OCI-LY1 (cell line): ENCODE measurements at regions not wholly inside any gene's neighbourhood (a gene's known extent, or its start where the extent isn't known, plus 50 kb on each side); places are given as distances from the start of the nearest gene placed in this dataset.

Experiments
- H2AFZ ChIP-seq: fragments of 200-600 bp; sonication (generic), shearing (Covaris generic); 2 replicates; pipeline ENCODE4 v1.6.0; 2014; ENCODE audit warnings: antibody characterized with exemption, mild to moderate bottlenecking, low read length
- H3F3A ChIP-seq: fragments of 200-600 bp; sonication (generic), shearing (Covaris generic); 2 replicates; pipeline ENCODE4 v1.6.0; 2014; ENCODE audit warnings: mild to moderate bottlenecking, antibody characterized with exemption, low read length, moderate library complexity; ENCODE audit not compliant: insufficient read depth
- H3K27ac ChIP-seq: fragments of 200-600 bp; sonication (generic); 2 replicates; pipeline ENCODE4 v1.5.1; 2014; ENCODE audit warnings: low read length, mixed run types, mild to moderate bottlenecking, low read depth; ENCODE audit not compliant: poor library complexity, severe bottlenecking
- H3K27me3 ChIP-seq: fragments of 200-600 bp; sonication (generic); 2 replicates; pipeline ENCODE4 v1.6.0; 2014; ENCODE audit warnings: antibody characterized with exemption, mild to moderate bottlenecking, low read length, moderate library complexity; ENCODE audit not compliant: insufficient read depth
- H3K36me3 ChIP-seq: fragments of 200-600 bp; sonication (generic); 2 replicates; pipeline ENCODE4 v1.6.1; 2014; ENCODE audit warnings: mild to moderate bottlenecking, antibody characterized with exemption, low read length, moderate library complexity, mixed read lengths; ENCODE audit not compliant: insufficient read depth
- H3K4me1 ChIP-seq: fragments of 200-600 bp; sonication (generic); 2 replicates; pipeline ENCODE4 v1.5.1; 2014; ENCODE audit warnings: mild to moderate bottlenecking, low read length, moderate library complexity; ENCODE audit not compliant: insufficient read depth, severe bottlenecking
- H3K4me2 ChIP-seq: fragments of 200-600 bp; sonication (generic), shearing (Covaris generic); 2 replicates; pipeline ENCODE4 v1.6.1; 2014; ENCODE audit warnings: low read length
- H3K4me3 ChIP-seq: fragments of 200-600 bp; sonication (generic); 2 replicates; pipeline ENCODE4 v1.5.1; 2014; ENCODE audit warnings: low read length, low read depth, mild to moderate bottlenecking, mixed read lengths; ENCODE audit not compliant: poor library complexity, severe bottlenecking
- H3K79me2 ChIP-seq: fragments of 200-600 bp; shearing (Covaris generic); 2 replicates; pipeline ENCODE4 v1.6.1; 2016; ENCODE audit warnings: mixed run types, low read length, mixed read lengths; ENCODE audit not compliant: insufficient read depth
- H3K9ac ChIP-seq: fragments of 200-600 bp; sonication (generic), shearing (Covaris generic); 2 replicates; pipeline ENCODE4 v1.6.1; 2014; ENCODE audit warnings: mild to moderate bottlenecking, low read length, mixed read lengths
- H3K9me2 ChIP-seq: fragments of 200-600 bp; sonication (generic), shearing (Covaris generic); 2 replicates; pipeline ENCODE4 v1.6.1; 2014; ENCODE audit warnings: low read depth, mild to moderate bottlenecking, low read length, mixed read lengths
- H3K9me3 ChIP-seq: fragments of 200-600 bp; shearing (Covaris generic); 2 replicates; pipeline ENCODE4 v1.6.1; 2014; ENCODE audit warnings: low read length, mixed read lengths
- H4K20me1 ChIP-seq: fragments of 200-600 bp; sonication (generic), shearing (Covaris generic); 2 replicates; pipeline ENCODE4 v1.6.0; 2016; ENCODE audit warnings: mild to moderate bottlenecking, low read length; ENCODE audit not compliant: insufficient read depth
- CTCF ChIP-seq: fragments of 200-600 bp; sonication (generic), shearing (Covaris generic); IDR thresholded peaks from 2 replicates; pipeline ENCODE4 v1.5.1; 2017; ENCODE audit warnings: mild to moderate bottlenecking, antibody characterized with exemption, low read length, moderate library complexity, mixed read lengths
- EZH2 ChIP-seq: fragments of 200-600 bp; sonication (generic), shearing (Covaris generic); IDR thresholded peaks from 2 replicates; pipeline ENCODE4 v1.8.0; 2017; ENCODE audit warnings: borderline replicate concordance, mixed run types, mild to moderate bottlenecking, antibody characterized with exemption, low read length, moderate library complexity, mixed read lengths

- Histone ChIP-seq H3K79me2 (no peaks in the 10 kb centered on the region), H3K9me3 (no peaks in the 10 kb centered on the region), H2AFZ (no peak overlapping the region), H3K4me2 (no peak overlapping the region), H3K4me3 (no peak overlapping the region), H4K20me1 (no peaks in the 10 kb centered on the region), H3K27me3 (peaks cover 5% of the 10 kb centered on the region; the same call in 1 of the 2 replicates), H3F3A (no peaks in the 10 kb centered on the region), H3K36me3 (no peaks in the 10 kb centered on the region), H3K9ac (no peak overlapping the region), H3K27ac (no peak overlapping the region), H3K4me1 (no peaks in the 10 kb centered on the region), H3K9me2 (no peaks in the 10 kb centered on the region)
- TF ChIP-seq EZH2 (no peak), CTCF (no peak)
Measured at GRCh38 chr10:14382531-14382930, 51.8 kb upstream of the FRMD4A start.

- Histone ChIP-seq H3K4me3 (no peak overlapping the region), H3K9me2 (no peaks in the 10 kb centered on the region), H3K9ac (no peak overlapping the region), H3K27ac (no peak overlapping the region), H3F3A (no peaks in the 10 kb centered on the region), H4K20me1 (no peaks in the 10 kb centered on the region), H3K27me3 (peaks cover 5% of the 10 kb centered on the region; the same call in 1 of the 2 replicates), H3K4me2 (no peak overlapping the region), H3K9me3 (no peaks in the 10 kb centered on the region), H2AFZ (no peak overlapping the region), H3K4me1 (no peaks in the 10 kb centered on the region), H3K36me3 (no peaks in the 10 kb centered on the region), H3K79me2 (no peaks in the 10 kb centered on the region)
- no peak for TF ChIP-seq CTCF
- no peak for TF ChIP-seq EZH2
Measured at GRCh38 chr10:14382022-14382421, 51.3 kb upstream of the FRMD4A start.

GRCh38 chr10:14381475-14381874 is 50.8 kb upstream of the FRMD4A start:
- H3K9me2 ChIP-seq, result no peaks in the 10 kb centered on the region

More at GRCh38 chr10:14381475-14381874, 50.8 kb upstream of the FRMD4A start:
- no peak overlapping the region for H3K27ac ChIP-seq
- H3K4me1 ChIP-seq, result no peaks in the 10 kb centered on the region
- H3K9me3 ChIP-seq, result no peaks in the 10 kb centered on the region
- H3K79me2 ChIP-seq, result no peaks in the 10 kb centered on the region
- H2AFZ ChIP-seq, result no peak overlapping the region
- no peaks in the 10 kb centered on the region for H4K20me1 ChIP-seq
- H3K4me3 ChIP-seq, result no peak overlapping the region
- H3K36me3 ChIP-seq, result no peaks in the 10 kb centered on the region
- no peak overlapping the region for H3K9ac ChIP-seq
- no peak overlapping the region for H3K4me2 ChIP-seq
- no peaks in the 10 kb centered on the region for H3F3A ChIP-seq
- TF ChIP-seq CTCF, result no peak
- TF ChIP-seq EZH2, result no peak
- H3K27me3 ChIP-seq, result peaks cover 5% of the 10 kb centered on the region; the same call in 1 of the 2 replicates
